HG03097 (cell line): ENCODE measurements at regions not wholly inside any gene's neighbourhood (a gene's known extent, or its start where the extent isn't known, plus 50 kb on each side); places are given as distances from the start of the nearest gene placed in this dataset.

Experiments used
- ATAC-seq: cut with Tn5 transposase; IDR thresholded peaks from one replicate; pipeline ENCODE4 v1.9.1; 2021; ENCODE audit not compliant: unreplicated experiment, low FRiP score

DNA sequence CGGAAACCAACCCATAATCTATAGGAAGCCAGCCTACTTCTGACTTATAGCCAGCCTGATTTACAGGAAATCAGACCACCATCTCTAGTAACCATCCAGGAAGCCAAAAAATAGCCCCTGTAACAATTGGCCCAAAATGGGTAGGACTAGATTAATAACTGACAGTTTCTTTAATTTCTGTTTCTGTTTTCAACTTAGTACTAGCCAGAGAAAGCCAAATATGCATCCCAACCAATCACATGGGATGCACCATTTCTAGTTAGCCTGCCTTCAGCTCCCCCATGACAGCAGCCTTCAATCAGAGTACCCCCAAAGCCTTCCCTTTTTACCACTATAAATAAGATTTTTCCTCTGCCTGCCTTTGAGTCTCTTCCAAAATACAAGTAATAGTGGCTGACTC lies 239.1 kb upstream of the GADL1 start:
- ATAC-seq: no peak

DNA sequence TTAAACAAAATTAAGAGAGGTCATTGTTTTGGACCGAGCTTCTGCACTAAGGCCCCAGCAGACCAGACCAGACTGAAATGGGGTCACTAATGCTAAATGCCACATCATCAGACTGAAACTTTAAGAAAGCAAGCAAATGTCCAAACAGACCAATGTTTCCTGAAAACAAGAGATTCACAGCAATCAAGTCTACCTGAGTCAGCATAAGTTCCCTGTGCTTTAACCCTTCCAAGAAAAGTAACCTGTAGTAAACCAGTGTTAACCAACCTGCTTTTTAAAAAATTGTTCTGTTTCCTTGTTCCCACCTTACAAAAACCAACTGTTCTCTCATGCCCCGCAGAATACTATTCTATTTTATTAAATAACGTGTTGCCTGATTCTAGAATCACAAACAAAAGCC lies 241.1 kb upstream of the GADL1 start:
- no peak for ATAC-seq

DNA sequence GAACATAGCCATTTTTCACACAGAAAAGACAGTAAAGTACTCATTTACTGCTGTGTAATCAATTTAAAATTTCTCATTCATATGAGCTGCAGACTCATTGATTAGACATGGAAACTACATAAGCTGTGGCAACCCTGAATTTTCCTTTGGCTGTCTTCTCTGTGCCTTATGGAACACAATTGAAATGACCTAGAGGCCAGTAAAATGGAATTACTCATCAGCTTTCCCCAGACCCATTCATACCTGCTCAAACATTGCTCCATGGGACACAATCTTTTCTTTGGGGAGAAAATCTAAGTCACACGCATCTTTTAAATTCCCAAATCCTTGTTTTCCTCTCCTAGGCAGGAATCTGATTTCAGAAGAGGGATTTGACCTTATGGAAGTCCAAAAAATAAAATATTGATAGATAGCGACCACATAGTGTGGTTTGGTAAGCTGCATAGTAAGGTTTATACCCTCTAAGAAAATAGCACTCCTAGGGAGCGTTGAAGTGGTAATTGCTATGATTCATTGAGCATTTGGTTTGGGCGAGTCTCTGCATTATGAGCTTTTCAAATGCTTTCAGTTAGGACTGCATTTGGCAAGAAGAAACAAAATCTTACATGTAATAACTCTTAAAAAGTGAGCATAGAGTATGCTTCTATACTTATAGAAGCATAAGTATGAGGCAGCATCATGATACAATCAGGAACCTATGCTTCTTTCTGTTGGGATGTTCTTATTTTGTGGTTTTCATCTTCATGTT lies 243.4 kb upstream of the GADL1 start:
- ATAC-seq: no peak

DNA sequence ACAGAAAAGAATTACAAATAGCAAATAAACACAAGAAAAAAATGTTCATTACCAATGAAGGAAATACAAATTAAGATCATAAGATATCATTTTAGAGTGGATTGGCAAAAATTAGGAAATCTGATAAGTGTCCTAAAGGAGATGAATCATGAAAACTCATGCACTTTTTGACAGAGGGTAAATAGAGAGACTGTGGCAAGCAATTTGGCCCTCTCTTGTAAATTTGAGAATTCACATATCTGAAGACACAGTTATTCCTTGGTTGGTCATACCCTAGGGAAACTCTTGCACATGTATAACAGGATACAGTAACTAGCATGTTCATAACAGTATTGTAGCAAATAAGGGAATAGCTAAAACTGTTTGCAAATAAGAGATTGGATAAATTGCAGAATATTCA lies 246.0 kb upstream of the GADL1 start:
- no peak for ATAC-seq

DNA sequence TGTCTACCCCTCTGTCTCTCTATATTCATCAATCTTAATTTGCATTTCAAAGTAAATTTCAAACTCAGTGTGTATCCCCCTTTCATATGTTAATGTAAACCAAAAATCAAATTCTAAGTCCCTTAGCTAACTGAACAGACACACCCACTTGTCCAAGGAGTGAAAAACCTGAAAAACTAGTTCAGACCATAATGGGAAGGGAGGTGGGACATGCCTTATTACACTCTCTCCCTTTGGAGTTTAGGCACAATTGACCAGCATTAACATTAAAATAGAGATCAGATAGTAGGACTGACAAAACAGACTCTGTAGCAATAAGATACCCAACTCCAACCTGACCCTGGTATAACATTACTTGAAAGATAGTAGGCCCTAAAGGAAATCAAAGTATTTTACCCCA lies 247.7 kb upstream of the GADL1 start:
- no peak for ATAC-seq

DNA sequence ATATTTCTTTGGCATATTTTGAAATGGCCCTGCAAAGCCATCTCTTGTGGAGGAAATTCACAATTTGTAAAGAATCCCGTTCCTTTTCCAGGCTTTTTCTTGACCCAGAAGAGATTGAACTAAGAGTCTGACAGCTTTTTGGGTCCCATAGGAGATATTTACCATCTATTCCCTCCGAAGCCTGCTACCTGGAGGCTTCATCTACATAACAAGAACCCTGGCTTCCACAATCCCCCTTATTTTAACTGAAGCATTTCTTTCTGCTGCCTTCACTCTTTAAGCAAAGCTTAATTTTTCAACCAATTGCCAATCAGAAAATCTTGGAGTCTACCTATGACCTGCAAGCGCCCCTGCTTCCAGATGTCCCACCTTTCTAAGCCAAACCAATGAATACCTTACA lies 248.1 kb upstream of the GADL1 start:
- no peak for ATAC-seq

DNA sequence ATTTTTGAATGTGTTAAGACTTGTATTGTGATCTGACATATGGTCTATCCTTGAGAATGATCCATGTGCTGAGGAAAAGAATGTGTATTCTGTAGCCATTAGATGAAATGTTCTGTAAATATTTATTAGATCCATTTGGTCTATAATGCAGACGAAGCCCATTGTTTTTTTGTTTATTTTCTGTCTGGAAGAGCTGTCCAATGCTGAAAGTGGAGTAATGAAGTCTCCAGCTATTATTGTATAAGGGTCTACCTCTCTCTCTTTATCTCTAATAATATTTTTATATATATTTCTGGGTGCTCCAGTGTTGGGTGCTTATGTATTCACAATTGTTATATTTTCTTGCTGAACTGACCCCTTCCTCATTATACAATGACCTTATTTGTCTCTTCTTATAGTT lies 250.6 kb upstream of the GADL1 start:
- no peak for ATAC-seq

DNA sequence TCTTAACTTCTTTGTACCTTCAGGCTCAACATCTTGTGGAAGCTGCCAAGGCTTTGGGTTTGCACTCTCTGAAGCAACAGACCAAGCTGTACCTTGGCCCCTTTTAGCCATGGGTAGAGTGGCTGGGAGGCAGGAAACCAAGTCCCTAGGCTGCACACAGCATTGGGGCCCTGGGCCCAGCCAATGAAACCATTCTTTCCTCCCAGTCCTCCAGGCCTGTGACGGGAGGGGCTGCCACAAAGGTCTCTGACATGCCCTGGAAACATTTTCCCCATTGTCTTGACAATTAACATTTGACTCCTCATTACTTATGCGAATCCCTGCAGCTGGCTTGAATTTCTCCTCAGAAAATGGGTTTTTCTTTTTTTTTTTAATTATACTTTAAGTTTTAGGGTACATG lies 253.1 kb upstream of the GADL1 start:
- ATAC-seq: no peak

DNA sequence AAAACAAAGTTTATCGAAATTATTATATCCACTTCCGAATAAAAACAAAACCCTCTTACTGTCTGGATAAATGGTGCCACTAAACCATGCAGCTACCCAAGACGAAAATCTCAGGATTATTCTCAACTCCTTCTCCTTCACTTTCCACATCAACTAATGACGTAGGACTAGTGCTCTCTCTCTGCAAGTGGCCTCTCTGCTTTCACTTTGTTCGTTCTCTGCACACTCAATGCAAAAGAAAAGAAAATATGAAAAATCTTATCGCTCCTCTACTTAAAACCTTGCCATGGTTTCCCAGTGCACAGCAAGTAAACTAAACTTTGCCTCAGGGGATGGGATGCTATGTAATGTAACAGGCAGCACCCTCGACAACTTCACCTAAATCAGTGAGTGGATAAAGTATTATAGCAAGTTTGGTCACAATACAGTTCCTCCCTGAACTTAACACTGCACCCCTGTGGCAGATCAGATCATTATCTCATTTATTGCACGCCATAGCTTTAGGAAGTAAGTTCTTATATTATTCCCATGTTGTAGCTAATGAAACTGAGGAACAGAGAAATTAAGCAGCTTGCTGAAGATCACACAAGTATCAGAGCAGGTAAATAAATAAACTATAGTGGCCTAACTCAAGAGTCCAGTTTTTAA lies 262.7 kb upstream of the GADL1 start:
- no peak for ATAC-seq

DNA sequence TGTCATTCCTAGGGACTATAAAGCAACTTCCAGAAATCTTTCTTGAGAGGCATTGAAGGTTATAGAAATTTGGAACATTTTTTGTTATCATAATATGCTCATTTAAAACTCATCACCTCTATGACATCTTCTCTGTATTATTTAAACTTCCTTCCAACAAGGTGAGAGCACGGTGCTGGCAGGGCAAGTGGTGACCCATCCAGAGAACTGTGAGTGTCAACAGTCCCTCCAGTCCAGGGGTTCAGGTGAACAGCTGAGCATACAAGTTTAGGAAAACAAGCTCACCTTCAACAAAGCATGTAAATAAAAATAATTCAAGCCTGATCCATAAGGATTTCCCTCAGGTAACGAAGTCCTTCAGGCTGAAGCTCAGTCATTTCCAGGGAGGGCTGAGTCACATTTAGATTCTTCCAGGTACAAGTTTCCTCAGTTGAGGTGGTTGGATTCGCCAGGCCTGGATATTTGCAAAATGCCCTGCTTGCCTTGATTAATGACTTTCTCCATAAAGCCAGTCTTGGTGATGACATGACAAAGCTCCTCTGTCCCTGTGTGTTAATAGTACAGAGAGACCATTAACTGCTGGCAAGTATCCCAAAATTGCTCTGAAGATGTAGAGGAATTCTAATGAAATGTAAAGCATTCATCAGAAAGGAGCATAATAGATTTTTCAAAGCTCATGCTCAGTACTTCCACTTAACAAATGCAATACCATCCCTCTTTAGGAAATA lies 263.6 kb upstream of the GADL1 start:
- no peak for ATAC-seq

DNA sequence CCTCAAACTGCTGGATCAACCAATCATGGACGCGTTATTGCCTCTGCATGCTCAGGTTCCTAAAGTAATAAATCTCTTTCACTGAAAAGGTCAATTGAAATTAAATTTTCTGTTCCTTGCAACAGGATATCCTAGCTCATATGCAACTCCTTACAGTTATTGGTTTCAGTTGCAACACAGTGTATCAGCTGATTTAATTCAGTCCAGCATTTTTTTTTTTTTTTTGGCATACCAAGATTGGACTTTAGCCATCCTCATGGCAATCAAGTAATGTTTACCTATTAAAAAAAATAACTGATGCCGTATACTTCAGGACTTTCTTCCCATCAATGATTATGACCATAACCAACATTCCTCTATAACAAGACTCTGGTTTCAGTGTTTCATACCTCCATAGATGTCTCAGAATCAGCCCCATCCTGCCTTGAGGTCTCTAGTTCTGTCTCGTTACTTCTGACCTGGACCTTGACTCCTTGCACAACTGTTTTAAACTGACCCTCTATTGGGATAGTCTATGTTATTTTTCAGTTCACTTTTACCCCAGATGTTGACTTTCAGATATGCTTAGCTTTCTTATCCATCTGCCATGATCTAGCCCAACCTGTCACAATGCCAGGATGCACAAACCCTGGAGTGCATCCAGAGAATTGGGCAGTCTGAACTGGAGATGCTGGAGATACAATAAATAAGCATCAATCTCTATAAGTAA lies 265.0 kb upstream of the GADL1 start:
- no peak for ATAC-seq

DNA sequence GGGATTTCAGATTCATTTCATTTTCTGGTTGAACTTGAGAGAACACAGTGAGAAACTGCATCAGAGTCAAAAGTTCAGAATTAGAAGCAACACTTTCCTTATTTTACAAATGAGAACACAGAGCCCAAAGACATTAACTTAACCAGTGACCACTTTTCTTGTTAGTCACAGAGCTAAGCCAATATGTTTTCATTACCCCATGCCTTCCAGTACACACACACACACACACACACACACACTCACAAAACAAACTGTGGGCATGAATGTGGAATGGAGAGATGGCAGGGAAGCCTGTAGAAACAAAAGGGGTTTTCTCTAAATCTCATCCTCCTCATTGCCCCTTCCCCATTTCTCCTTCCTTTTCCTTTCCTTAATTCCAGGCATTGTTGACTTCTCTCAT lies 267.4 kb upstream of the GADL1 start:
- ATAC-seq: no peak

DNA sequence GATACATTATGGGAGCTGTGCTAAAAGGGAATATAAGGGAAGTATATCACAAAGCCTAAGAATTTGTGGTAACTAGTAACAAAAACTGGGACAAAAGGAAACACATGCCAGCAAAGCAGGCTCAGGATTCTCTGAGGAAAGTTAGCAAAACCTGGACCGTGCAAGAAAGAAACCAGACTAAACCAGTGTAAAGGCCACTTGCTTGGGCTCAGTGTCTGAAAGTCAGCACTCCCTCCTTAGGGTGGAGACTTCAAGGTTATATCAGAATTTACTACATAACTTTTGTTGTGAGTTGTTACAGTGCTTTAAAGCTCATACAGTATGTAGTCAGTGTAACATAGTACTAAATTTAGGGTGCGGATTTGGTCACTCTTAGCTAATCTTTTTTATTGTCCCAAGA lies 269.9 kb upstream of the GADL1 start:
- no peak for ATAC-seq

DNA sequence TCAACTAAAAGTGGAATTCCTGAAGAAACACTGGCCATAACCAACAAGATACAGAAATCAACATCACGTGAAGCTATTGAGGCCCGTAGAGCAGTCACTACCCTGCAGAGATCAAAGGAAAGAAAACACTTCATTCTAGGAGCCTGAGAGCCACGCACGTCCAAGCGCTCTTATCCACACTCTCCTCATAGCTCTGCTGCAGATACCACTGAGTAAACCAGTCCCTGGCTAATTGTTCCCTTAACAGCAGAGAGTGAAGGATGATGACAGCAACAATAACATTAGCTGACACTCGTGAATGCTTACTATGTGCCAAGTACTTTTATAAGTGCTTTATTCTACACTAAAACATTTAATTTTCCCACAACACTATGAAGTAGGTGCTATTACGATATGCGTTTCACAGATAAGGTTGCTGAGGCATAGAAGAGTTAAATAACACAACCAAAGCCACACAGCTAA lies 271.0 kb upstream of the GADL1 start:
- no peak for ATAC-seq

DNA sequence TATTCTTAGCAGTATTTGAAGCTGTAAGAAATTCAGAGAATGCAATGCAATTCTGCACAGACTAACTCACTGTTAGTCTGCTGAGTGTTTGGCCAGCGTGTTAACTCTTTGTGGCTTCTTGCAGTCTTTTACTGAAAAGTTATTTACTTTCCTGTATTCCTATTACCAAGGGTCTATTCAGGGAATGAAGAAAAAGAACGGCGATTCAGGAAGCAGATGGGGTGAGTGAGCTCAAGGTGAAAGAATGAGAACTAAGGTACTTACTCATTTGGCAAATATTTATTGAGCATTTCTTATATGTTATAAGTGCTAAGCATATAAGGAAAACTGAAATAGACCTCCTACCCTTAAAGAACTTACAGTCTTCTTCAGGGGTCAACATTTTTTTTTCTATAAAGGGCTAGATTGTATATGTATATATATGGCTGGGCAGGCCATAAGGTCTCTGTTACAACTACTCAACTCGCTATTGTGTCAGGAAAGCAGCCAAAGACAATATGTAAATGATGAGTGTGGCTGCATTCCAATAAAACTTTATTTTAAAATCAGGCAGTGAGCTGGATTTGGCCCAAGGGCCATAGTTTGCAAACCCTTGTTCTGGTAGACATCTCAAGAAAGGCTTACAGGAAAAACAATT lies 271.9 kb upstream of the GADL1 start:
- ATAC-seq: no peak

DNA sequence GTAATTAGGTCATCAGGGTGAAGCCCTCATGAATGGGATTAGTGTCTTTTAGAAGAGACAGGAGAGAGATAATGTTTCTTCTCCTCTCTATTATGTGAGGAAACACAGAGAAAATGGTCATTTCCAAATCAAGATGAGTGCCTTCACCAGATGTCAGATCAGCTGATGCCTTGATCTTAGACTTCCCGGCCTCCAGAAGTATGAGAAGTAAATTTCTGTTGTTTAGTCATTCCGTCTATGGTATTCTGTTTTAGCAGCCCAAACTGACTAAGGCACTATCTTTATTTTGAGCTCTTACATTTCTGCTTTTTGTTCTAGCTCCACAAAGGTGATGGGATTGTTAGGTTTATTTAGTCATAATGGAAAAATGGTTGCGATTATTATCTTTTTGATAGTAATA lies 273.2 kb upstream of the GADL1 start:
- no peak for ATAC-seq

DNA sequence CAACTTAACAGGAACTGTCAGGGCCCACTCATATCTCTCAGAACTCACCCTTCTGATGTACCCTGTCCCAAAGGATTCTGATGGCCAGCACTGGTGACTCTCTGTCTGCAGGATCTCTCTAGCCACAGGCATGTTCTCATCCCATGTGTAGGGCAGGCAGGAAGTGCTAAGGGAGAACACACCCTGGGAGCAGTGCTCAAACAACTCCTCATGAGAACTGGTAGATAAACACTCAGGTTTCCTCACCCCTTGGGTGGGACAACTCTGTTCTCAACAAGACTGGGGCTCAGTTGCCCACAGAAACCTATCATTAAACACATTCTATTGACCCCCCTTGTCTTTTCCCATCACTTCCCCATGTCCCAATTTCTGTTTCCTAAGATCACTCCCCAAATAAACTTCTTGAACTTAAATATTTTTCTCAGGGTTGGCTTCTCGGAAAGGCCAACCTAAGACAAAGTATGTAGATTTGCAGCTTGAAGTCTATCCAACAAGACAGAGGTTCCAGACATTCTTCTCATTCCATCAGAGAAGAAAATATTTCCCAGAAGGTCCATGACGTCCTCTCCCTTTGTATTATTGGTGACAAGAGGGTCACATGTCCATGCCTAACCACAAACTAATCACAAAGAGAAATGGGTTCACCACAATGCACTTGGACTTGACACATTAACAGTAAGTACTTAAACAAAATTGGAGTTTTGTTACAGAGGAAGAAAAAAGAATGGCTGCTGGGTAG lies 276.6 kb upstream of the GADL1 start:
- no peak for ATAC-seq

DNA sequence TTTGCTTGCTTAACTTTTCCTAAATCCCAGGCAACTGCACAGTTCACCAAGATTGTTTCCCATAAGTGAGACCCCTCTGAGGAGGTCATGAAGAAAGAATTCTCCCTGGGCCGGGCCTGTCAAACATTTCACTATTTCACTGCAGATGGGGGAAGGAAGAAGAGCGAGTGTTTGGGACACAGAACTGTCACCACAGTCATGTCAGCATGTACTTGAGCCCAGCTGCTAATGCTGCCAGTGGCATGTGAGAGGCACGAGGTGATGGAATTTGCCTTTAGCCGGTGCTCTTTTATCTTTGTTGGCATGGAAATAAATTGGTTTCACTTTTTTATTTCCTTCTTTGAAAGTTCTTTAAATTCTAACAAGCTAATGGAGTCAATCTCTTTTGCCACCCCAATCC lies 277.9 kb upstream of the GADL1 start:
- no peak for ATAC-seq

DNA sequence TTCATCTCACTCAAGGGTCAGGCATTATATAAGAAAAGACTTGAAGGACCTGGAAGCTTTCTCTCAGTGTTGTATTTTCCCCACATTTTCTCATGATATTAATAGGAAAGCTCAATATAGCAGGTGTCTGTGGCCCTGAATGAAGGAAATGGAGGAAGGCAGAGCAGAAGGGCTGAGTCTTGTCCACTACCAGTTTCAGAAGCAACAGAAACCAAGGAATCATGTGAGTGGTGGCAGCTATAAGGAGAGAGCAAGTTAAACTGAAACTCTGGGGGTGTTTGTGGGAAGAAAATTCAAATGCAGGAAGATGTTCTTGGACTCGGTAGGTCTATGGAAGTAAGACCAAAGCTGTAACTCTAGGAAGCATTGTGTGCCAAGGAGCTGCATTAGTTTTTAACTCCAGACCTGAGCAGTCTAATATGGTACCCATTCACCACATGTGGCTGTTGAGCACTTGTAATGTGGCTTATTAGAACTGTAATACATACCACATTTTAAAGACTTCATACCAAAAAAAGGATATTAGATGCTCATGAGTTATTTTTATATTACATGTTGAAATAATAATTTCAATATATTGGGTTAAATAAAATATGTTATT lies 278.8 kb upstream of the GADL1 start:
- ATAC-seq: no peak

DNA sequence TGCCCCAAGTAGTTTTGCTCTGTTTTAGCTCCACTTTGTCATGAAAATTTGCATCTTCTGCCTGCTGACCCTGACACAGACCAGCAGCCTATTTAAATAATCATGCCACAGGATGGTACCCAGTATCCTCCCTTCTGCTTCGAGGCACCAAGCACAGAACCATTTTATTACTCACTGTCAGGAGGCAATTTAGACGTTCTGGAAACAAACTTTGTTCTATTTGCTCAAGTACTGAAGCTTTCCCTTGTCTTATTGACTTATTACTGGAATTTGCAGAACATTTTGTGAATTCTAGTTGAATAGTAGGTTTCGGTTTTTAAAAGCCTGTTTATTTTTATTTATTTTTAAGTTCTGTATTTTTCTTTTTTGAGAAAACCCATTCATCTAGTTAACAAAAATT lies 279.6 kb upstream of the GADL1 start:
- no peak for ATAC-seq
